NCI-H128 (cell line): ENCODE measurements at regions not wholly inside any gene's neighbourhood (a gene's known extent, or its start where the extent isn't known, plus 50 kb on each side); places are given as distances from the start of the nearest gene placed in this dataset.

Experiments used
- DNase-seq: peaks from one replicate; lab custom pipeline; 2025; ENCODE audit not compliant: unreplicated experiment; lab: John Stamatoyannopoulos, UW

DNA sequence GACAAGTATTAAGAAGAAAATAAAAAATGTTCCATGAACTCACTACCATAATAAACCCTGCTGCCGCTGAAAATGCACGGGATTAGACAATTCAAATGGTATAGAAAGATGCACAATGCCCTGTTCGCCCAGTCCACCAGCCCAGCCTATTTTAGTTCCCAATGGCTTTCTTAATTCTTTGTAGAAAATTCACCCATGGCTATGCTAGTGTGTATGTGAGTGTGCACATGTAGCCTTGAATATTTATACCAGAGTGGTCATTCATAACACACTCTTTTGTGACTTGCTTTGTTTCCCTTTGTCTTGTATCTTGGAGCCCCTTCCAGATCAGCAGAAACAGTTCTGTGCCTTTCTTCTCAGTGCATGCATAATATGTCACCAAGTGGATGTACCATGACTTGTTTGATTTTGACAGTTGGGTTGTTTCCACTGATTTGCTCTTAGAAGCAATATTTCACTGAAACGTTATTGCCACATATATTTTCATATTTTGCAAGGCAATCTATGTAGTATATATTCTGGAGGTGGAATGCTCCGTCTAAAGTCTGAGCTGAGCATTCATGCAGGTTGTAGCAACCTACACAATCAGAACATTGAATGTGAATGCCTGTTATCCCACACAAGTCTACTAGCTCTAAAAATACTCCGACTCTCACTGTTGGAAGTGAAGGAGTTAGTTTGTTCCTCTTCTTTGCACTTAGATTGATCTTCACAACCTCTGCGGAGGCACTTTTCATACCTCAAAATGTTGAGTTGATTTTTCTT lies 383.0 kb upstream of the EEF2KMT start:
- no peak for DNase-seq

DNA sequence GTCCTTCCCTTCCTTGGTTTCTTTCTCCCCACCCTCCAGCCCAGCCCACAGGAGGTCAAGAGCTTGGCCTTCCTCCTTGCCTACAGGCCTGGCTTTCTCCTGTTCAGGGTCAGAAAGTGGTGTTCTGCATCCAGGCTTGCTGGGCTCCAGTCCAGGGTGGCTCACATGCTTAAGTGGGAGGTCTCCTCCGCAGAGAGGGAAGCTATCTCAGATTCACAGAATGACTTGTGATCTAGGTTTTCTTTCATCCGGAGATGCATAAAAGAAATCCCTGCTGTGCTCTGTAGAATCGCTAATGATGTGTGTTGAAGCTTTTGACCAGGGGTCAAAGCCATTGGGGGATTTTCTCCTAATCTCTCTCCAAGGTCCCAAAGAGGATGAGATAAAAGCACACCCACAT lies 382.3 kb upstream of the EEF2KMT start:
- DNase-seq, result no peak

DNA sequence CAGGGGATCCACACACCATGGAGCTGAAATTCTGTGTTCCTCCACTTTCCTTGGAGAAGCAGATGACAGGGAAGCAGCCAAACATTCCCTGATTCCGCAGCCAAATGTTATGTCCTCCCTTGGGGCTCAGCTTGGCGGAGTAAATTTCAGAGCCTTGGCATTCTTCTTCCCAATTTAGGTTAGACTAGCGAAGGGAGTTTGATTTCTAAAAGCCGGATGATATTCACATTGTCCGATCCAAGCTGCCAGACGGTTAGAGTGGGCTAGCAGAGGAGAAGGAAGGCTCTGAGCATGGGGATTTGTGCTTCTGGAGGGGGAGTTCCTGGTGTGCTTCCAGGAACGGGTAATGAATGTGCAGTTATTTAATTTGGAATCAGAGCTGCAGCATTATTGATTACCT lies 380.4 kb upstream of the EEF2KMT start:
- no peak for DNase-seq

DNA sequence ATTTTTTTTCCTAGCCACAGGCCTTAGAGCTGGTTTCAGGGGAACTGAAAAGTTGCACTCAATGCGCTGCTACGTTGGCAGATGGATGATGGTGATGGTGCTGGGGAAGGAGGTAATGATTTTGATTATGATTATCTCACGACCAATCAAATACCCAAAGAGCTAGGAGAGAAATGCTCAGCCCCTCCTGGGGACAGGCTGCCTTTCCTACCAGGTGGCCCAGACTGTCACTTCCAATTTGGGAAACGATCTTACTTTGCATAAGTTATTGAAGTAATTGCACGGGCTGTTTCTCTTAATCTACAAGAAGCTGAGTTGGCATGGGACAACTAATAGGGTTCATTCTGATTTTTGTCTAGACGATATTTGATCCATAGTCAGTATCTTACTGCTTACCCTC lies 379.7 kb upstream of the EEF2KMT start:
- no peak for DNase-seq

DNA sequence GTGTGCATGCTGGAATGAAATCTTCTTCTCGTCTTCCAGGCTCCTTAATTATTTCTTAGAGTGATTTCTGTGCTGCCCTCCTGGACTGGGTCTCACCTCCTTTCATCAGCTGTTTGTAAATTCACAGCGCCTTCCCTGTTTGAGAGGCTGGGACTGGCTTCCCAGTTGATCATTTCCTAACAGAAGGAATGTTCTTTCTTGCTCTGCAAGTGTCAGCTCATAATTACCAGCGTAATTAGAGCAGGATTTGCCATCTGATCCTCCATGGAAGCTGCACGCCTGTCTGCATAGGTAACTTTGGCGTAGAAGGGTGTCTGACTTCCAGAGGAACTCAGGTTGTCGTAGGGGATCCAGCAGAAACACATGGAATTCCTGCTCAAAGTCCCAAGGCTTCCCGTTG lies 375.0 kb upstream of the EEF2KMT start:
- DNase-seq, result no peak

DNA sequence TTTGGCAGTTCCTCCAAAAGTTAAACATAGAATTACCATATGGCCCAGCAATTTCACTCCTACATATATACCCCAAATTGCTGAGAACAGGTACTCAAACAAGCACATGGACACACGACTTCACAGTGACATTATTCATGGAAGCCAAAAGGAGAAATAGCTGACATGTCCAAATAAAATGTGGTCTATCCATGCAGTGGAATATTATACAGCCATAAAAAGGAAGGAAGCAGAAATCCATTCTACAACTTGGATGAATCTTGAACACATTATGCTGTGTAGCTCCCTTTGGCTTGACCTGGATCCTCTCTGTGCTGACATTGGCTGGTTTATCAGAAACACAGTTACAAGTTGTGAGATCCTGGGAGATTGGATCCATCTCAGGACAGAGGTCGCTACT lies 370.9 kb upstream of the EEF2KMT start:
- DNase-seq, result no peak

DNA sequence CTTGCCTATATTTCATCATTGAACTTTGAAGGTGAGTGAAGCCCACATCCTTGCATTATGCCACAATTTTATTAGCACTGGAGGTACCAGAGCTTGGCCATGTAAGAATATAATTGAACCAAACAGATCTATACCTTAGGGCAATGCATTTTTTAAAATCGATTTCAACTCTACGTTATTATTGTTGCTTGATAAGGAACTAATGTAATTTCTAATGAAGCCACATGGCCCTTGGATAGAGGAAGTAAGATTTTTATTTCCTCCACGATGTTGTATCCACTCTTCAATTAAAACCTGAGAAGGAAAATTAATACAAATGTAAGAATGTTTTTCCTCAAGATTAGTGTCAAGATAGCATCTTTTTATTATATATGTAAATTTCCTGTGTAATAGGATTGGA lies 370.0 kb upstream of the EEF2KMT start:
- DNase-seq, result no peak

DNA sequence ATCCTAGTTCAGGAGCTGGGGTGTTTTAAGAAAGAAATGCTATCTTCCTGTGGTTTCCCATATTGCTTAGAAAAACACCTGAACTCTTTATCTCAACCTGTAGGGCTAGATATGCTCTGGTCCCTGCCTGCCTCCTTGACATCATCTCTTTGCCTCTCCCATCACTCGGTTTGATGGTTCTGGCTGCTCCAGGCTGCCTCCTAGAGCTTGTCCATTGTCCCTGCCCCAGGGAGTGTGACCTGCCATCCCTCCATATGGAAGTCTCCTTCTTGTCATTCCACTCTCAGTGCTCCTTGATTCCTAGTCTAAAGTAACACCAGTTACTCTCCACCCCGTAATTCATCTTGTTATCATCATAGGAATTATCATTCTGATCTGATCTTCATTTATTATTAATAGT lies 369.0 kb upstream of the EEF2KMT start:
- DNase-seq, result no peak

DNA sequence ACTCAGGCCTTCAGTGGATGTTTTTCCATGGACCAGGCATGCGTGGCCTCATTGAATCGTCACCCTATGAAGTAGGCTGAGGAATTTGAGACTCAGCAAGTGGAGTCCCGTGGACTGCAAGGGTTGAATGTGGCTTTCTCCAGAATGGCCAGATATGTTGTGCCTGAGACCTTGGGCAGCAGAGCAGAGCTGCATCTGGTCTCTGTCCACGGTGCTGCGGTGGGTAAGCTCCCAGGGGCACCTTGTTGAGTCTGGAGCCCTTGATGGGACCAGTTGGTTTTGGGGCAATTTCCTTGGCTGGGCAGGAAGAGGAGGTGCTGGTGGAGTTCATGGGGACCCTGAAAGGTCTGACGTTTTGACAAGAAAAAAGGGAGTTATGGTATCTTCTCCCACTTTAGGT lies 368.1 kb upstream of the EEF2KMT start:
- DNase-seq, result no peak

DNA sequence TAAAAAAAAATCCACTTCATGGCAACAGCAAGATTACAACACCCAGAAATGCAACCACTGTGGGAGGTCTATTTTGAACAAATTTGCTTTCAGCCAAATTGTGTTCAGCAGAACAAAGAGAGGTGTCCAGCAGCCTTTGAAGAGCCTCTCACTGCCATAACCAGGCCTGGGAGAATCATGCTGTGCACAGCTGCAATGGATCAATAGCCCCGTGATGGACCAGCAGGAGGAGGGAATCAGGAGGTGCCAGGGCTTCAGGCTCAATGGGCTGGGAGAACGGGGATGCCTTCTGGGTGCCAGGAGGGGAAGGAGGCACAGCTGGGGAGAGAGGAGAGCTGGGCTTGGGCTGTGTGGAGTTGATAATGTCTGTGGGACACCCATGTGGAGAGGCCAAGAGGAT lies 366.2 kb upstream of the EEF2KMT start:
- no peak for DNase-seq

DNA sequence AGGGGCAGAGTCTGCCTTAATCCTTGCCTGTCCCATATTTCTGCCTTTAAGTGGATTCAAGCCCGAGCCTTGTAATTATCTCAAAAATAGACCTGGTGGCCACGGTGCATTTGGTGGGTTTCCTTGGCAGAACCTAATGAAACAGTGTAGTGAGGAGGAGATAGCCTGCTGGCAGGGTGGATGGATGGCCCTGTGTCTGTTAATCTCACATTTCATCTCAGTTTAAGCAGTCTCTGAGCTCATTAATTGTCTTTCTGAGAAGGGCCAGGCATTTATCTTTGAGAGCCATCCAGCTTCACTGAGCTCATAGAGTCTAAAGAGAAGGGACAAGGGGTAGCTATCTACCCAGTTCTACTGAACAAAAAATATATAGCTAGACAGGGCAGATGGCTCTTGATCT lies 364.0 kb upstream of the EEF2KMT start:
- no peak for DNase-seq

DNA sequence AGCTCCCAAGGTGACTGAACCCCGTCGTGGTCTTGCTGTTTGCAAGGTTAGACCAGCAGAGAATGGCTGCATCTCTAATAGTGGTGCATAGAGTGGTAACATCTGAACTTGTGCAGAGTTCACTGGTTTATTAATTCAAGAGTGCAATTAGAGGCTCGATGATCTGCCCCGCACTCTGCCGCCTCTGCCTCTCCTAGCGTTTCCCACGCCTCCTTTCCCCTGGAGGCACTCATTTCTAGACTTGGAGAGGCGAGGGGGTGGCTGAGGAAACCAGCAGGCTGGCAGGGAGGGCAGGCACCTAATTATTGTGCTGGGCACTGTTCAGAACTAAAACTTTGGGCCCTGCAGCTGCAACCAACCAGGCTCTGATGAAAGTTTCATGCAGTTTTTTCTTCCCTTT lies 363.5 kb upstream of the EEF2KMT start:
- no peak for DNase-seq

DNA sequence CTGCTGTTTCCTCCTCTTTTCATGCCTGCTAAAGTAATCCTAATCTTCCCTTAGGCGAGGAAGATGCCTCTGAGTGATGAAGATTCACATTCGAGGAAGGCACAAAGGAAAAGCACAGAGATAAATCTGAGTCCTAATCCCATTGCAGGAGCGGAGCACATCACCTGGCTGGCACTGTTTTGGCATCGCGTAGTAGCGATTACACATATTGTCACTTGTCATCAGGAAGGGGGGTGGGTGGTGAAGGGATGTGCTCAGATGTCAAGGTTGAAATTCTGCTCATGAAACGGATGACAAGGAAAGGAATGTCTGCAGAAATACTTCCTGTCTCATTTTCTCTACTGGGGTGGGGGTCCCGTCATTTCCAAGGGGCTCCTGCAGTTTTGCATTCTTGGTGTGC lies 363.1 kb upstream of the EEF2KMT start:
- no peak for DNase-seq

DNA sequence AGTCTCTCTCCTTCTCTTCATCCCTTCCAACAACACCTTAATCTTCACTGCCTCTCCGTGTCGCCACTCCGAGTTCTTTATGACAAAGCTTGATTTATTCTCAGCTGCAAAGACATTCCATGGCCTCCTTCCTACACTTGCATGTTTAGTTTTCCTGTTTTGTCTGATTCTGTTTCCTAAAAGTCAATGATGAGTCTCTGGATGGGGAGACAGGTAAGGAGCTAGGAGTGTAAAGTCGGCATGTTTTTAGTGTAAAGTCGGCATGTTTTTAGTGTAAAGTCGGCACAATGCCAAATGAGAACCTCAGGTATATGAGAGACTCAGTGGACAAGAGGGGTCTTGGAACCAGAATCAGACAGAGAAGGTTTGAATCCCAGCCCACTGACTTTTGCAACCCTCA lies 362.3 kb upstream of the EEF2KMT start:
- no peak for DNase-seq

DNA sequence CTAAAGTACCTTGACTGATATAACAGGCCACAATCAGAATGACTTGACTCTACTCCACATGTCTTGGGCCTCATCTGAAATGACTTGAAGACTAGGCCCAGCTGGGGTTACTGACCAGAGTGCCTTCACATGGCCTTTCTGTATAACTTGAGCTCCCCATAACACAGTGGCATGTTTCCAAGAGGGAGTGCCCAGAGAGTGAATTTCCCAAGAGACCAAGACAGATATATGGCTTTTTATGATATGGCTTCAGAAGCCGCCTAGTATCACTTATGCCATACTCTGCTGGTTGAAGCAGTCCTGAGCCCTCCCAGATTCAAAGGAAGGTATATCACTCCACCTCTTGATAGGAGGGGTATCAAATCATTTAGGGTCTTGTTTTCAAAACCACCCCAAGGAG lies 357.5 kb upstream of the EEF2KMT start:
- DNase-seq, result no peak

DNA sequence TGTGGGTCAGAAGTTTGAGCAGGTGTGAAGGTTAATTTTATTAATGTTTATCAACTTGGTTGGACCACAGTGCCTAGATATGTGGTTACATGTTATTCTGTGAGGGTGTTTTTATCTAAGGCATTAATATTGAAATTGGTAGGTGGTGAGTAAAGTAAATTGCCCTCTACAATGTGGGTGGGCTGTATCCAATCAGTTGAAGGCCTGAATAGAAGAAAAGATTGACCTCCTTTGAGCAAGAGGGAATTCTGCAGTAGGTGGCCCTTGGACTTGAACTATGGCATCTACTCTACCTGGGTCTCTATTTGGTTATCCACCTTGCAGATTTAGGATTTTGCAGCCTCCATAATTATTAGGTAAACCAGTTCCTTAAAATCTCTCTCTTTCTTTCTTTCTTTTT lies 356.8 kb upstream of the EEF2KMT start:
- DNase-seq, result no peak

DNA sequence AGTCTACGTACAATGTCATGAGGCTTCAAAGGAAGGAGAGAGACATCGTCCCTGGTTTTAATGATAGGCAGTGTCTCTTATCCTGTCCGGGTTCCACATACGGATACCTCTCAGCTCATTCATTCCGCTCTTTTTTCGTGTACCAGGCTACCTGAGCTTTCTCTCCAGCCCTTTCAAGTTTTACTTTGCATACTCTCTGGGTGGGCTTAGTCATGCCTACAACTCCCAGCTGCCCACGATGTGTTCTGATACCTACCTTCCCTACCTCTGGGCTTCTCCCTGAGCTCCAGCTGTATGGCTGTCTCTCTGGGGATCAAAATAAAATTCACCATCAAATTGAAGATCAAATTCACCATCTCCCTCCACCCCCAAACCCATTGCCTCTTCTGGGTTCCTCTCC lies 354.0 kb upstream of the EEF2KMT start:
- DNase-seq, result no peak

DNA sequence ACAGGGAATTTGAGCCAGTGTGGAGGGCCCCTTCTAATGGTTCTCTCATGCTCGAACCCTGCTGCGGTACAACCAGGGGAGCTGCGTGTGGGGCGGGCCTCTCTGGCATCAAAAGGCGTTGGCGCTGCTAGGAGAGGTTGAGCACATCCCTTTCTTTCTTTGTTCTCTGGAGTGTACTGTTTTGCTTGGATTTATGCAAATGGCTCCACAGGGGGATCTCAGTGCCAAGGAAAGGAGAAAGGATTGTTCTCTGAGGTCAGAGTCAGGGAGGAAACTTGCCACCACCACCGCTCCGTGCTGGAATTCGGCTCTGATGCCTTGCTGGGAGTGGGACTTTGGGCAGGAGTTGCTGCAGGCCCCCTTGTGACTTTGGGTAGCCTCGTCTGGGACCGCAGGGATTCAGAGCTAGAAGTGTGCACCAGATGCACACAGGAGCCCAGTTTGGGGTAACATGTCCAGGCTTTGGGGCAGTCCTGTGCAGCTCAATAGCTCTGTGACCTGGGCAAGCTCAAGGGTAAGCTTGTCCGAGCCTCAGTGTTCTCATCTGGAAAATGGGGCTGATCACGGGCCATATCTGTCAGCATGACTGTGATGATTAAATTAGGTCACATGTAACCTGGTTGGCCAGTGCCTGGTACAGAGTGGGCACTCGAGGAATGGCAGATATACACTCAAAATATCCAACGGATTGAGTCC lies 353.0 kb upstream of the EEF2KMT start:
- no peak for DNase-seq

DNA sequence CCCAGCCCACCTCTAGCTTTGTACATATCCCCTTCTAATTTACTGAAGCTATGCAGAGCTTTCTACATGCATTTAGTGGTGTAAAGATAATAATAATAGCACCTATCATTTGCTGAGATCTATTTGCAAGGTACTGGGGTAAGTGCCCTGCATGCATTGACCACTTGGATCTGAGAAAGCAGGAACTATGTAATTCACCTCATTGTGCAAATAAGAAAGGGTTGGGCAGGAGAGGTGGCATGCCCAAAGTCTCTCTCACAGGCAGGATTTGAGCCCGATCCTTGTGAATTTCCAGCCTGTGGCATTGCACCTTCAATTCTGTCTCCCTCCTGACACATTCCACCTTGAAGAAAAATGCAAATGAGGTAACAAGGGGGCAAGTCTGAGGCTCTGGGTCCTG lies 352.3 kb upstream of the EEF2KMT start:
- DNase-seq, result no peak

DNA sequence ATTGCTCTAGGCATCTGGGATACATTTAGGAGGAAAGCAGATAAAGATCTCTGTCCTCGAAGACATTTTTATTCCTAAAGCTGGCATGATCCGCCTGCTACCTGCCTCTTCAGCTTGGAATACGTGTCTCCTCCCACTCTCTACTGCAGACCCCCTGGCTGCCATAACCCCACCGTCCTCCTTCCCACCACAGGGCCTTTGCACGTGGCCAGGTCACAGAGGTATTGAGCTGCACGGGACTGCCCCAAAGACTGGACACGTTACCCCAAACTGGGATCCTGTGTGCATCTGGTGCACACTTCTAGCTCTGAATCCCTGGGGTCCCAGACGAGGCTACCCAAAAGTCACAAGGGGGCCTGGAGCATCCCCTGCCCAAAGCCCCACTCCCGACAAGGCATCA lies 351.2 kb upstream of the EEF2KMT start:
- DNase-seq, result no peak

DNA sequence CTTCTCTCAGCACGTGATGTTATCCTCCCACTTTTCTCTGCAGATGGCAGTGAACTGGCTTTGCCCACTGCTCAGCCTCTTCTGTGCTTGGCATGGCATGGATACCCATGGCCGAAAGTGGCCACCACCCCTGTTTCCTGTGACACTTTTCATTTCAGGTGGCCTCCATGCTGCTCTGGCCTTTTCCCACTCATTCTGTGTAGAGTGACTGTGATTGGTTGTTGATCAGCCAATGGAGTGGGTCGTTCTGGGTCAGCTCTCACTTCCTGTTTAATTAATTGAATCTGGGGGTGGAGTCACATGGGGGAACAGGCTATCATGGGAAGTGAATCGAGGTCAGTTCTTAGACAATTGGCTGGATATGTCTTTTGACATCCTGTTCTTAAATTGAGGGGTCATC lies 350.1 kb upstream of the EEF2KMT start:
- DNase-seq, result no peak

DNA sequence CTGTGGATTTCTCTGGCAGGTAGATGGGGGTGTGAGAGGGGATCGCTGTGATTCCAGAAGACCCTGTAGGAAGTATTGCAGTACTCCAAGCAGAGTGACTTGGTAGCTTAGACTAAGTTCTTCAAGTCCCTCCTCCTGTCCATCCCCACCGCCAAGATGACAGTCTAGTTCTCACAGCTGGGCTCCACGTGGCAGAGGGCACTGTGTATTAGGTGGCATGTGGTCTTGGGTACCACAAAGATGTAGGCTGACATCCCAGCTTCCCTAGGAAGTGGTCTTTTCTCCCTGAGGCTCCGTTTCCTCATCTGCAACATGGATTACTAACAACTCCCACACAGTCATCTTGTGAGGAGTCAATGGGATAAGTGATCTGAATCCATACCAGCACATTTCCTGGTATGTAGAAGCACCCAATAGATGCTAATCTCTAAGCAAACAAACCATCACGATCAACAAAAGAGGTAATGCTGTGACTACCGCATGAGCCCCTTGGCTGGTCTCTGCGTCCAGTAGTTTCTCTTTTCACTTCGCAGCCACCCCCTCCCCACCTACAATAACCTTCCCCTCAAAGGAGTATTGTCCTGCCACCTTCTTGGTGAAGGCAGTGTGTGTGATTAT lies 349.1 kb upstream of the EEF2KMT start:
- no peak for DNase-seq

DNA sequence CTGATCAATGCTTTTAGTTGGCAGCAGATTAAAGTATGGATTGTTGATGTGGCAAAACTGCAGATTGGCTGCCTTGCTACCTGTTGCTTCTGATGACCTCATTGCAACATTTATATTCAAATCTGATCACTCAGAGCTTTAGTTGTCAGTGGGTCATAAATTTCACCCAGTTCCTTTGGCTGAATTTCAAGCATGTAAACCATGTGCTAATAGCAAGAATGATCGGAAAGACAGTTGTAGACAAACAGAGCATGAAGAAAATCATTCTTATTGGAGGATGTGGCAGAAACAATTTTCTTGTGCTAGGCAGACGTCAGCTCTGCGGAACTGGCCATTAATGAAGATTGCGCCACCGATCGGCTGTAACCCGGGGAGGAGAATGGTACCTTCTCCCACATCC lies 346.6 kb upstream of the EEF2KMT start:
- DNase-seq, result no peak
